Fibroblast of skin of back (primary cell): ENCODE measurements at regions not wholly inside any gene's neighbourhood (a gene's known extent, or its start where the extent isn't known, plus 50 kb on each side); places are given as distances from the start of the nearest gene placed in this dataset.

Source experiments
- DNase-seq: peaks from one replicate; pipeline ENCODE4 v3.0.0-alpha.2; 2013

DNA sequence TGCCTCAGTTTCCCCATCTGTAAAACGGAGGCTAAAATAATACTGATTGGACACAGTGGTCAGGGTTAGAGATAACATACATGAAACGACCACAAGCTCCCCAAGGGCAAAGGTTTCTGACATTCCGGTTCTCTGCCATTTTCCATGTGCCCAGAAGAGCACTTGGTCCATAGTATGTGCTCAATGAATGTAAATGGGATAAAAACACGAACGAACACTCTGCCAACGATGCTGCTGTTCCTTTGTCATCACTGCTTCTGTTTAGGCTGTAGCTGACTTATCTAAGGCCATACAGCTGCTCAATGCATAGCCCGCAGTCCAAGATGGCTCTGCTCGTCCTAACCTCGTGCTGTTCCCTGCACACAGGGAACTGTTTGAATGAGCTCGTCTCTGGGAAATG lies 102.0 kb downstream of the RMI2 start:
- DNase-seq = no peak

DNA sequence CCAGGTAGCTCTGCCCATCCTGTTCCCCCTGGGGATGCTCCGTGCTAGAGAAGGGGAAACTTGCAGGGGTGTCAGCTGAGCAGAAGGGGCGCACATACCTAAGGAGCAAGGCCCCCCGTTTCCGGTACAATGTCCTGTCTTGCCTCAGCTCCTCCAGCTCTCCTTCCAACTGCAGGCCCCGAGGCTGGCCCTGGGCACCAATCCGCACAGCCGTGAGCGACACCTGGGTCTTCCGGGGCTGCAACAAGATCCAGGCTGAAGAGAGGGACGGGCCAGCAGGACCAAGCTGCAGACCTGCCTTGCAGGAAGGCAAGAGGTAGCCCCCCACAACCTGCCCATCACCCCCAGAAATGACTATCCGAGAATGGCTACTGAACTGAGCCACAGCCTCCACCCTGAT lies 102.6 kb downstream of the RMI2 start:
- DNase-seq = no peak

DNA sequence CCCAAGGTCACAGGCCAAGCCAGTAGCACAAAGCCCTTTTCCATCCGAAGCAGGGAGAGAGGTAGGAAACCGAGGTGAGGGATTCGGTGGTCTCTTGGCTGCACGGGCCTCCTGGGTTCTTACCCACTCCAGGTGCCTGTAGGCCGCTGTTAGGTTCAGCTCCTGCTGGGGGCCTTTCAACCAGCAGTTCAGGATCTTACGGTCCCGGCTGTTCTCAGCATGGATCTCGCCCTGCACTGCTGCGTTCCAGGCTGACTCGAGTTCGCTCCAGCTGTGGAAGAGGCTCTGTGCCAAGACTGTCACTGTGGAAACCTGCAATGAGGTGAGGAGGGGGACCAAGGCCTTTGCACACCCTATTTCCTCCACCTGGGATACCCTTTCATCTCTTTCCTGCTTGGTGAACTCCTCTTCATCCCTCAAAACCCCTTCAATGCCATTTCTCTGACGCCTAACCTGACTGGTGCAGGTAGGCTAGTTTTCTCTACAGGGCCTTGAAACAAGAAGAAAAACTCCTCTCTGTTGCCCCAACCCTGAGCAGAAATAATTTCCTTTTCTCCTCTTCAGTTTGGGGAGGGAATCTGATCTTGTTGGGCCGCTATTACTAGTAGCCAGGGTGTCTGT lies 103.6 kb downstream of the RMI2 start:
- DNase-seq = no peak

DNA sequence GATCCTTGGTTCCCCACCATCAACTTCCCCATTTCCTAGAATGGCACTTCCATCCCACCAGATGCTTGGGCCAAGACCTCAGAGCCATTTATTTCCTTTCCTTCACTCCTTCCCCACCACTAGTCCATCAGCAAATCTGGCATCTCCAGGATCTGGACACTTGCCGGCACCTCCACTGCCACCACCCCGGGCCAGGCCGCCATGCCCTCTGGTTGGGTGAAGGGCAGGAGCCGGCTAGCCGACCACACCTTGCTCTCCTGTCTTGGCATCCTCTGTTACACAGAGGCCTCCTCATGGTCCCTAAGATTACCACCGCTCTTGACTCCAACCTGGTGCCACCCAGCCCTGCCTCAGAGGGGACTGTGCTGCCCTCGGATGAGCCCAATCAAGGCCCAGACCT lies 104.5 kb downstream of the RMI2 start:
- no peak for DNase-seq

DNA sequence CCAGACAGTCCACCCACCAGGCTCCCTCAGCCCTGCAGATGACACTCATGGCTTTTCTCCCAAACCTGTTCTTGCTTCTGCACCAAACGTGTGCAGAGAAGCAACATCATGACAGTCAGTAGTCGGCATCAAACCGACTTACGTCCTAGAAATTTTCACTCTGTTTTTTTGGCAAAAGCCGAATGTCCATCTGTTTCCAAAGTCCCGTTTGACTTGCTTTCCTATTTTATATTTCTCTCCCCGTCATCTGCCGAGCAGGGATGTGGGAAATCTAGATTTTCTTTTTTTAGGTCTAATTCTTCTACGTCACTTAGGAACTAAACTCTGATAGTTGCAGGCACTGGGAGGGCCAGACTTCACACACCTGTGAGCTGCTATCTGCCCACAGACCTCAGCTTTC lies 104.9 kb downstream of the RMI2 start:
- DNase-seq = no peak

DNA sequence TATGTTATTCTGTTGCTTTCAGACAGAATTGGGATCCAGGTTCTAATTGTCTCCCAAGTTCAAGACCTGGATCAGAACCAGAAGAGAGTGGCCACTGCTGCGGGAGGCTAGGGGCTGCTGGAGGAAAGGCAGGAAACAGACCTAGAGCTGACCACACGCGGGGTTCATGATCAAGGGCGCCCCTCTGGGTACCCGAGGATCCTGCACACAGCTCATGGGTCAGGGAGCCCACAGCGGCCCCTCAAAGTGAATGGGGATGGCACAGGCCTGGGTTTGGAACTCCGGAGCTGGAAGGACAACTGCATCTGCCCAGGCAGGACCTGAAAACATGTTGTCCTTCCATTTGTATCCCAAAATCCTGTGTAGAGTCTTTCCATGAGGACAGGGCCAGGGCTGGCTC lies 107.0 kb downstream of the RMI2 start:
- DNase-seq = no peak

DNA sequence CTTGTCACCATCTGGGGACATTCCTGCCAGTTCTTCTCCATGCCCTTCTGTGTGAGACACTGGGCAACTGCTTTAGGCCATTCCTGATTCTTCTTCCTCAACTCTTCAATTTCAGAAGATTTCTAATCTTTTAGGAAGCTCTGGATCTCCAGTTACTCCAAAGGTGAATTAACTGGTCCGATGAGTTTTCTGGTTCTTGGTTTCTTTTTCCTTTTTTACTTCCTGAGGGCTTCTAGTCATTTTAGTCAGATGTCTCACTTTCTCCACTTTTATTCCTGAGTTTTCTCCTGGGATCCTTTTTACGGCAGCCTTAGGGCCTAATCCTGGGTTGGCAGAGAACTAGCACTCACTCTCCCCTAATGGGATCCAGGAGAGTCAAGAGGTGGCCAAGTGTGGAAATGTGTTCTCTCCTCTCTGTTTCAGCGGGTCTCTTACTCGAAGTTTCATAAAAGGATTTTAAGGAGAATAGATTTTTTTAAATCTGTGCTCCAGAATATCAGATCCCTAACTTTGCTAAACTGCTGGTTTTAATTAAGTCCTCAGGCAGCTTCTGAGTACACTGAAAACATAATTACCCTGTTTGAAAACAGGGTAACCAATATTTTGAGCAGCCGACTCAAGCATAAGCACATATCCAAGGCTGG lies 107.6 kb downstream of the RMI2 start:
- no peak for DNase-seq

DNA sequence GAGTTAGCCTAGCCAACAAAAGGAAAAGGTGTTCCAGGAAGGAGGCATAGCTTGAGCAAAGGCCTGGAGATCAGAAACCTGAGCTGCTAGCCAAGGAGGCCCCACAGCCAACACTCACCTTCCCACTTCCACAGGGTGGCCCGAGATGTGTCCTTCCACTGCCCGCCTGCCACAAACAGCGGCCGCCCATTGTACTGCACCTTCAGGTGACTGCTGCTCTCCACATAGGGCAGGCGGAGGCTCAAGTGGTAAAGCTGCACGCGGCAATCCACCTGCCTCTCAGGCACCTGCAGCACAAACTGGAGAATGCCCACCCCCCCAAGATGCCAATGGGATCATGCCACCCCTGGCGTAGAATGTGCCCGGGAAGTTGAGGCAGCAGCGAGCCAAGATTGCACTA lies 111.5 kb downstream of the RMI2 start:
- DNase-seq = no peak

DNA sequence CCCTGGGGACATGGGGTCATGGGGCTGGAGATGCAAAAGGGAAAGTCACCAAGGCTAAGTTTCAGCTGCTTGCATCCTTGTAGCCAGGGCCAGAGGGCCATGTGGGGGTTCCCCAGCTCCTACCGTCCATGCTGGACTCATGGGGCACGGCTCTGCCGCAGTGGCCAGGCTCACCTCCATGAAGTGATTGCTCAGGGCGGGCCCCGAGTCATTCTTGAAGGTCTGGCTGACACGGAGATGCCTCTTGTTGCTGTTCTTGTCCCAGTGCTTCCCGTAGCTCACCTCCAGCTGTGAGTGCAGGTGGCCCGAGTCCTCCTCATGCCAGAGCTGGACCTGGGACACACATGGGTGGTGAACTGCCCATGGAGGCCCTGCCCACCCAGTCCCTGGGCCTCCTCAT lies 114.5 kb downstream of the RMI2 start:
- no peak for DNase-seq

DNA sequence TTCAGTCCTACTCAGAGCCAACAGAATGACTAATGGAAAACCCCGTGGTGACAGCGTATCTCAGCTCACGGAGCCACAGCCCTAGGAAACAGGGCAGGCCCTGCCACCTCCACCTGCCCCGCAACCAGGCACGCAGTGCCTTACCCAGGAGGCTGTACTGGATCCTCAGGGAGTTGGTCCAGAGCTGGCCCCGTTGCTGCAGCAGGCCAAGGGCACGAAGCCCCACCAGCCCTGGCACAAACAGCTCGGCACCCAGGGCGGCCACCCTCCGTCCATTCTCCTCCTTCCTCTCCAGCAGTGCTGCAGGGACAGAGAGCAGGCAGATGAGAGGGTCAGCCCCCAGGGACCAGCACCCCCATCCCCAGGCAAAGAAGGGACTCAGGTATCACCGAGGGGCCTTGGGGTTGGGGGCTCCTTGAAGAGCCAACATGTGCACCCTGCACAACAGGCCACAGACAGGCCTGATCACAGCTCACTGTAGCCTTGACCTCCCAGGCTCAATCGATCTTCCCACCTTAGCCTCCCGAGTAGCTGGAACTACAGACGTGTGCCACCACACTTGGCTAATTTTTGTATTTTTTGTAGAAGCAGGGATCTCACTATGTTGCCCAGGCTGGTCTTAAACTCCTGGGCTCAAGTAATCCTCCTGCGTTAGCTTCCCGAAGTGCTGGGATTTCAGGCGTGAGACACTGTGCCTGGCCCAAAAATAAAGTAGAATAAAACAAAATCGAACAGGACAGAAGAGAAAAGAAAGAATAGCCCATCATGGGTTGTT lies 115.7 kb downstream of the RMI2 start:
- no peak for DNase-seq

DNA sequence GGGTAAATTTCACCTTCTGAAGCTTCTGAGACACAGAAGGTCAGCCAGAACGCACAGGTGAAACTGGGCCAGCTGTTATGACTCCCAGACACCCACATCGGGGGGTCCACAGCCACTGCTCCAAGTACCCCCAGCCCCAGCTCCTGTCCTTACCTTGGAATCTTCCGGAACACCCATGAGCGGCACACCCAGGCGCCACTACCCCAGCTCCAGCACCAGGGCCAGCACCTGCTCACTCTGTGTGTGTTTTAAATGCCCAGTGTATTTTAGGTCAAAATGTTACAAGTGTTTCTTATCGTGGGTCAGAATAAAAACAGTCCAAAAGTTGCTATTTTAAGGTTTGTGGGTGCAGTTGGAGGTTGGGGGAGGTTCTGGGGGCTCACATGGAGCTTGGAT lies 116.3 kb downstream of the RMI2 start:
- DNase-seq = no peak

DNA sequence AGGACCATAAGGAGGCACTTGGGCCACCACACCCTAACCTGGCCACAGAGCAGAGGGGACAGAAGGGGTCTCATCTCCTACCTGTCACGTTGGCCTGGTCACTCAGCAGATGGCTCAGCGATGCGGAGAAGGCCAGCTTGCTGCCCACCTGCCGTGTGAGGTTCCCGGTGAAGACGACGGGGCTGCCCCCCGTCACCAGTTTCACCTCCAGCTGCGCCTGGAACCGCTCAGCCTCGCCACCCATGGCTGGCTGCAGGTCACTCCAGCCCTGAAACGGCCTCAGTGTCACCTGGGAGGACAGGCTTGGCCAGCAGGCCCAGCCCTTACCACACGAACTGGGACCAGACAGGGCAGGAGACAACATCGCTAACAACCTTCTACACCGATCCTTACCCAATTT lies 116.8 kb downstream of the RMI2 start:
- DNase-seq = no peak

DNA sequence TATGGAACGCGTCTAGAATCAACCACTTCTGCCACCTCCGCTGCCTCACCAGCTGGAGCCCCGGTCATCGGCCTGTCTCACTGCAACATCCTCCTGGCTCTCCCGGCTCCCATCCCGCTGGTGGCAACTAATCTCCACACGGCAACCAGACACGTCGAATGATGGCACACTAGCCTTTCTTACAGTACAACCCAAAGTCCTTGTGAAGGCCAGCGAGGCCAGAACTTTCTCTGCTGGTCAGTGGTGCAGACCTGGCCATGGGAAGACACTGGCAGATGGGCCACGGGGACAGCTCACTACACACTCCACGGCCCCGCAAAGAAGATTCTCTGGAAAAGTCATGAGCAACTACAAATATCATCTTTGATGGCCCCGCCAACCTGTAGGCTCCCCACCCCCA lies 117.6 kb downstream of the RMI2 start:
- no peak for DNase-seq

DNA sequence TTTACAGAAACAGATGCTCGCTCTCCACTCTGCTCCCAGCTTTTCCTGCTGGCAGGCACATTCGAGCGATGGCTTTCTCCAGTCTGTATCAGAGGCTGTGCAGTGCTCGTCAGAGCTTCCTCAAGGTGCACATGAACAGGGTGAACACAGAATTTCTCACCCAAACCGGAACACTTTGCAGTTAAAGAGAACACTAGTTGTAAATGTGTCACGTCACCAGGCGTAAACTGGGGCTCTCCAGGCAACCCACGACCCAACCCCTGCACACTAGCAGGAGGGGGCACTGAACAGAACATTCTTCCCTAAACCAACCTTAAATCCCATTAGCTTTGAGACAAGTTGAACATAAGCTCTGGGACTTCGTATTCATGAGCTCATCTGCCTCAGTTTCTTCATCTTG lies 119.0 kb downstream of the RMI2 start:
- no peak for DNase-seq

DNA sequence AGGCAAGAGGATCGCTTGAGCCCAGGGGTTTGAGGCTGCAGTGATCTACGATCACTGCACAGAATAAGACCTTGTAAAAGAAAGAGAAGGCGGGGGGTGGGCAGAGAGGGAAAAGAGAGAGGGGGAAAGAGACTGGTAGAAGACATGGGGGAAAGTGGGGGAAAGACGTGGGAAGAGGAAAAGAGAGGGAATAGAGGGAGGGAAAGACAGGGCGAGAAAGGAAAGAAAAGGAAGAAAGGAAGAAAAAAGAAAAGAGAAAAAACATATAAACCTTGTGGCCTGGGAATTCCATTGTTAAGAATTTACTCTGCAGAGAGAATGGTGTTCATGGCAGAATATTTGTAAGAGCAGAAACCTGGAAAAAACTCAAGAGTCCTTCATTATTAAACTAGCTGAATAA lies 120.4 kb downstream of the RMI2 start:
- no peak for DNase-seq

DNA sequence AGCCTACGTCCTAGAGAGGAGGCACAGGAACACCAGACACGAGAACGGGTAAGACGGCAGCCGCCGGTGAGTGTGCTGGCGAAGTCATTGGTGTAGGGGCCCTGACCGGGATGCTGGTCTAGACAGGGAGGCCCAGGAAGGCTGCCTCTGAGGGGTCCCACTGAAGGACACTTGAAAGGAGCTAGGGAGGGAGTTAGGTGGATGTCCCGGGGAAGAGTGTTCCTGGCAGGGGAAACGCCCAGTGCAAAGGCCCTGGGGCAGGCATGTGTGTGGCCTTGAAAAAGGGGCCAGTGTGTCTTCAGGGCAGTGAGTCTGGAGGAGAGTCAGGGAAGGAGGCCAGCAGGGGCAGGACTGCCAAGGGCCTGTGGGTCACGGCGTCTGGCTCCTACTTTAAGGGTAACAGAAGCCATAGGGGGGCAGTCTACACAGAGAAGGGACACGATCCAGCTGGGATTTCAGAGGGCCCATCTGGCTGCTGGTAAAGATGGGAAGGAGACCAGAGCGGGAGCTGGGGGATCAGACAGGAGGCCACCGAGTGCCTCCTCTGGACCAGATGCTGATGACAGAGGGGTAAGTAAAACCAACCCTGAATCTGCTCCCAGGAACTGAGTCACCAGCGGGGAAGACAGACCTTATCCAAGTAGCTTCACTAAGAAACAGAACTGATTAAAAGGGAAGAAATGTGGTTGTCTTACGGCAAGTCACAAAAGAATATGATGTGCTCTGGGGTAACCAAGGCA lies 115.9 kb downstream of the LITAF start:
- no peak for DNase-seq

DNA sequence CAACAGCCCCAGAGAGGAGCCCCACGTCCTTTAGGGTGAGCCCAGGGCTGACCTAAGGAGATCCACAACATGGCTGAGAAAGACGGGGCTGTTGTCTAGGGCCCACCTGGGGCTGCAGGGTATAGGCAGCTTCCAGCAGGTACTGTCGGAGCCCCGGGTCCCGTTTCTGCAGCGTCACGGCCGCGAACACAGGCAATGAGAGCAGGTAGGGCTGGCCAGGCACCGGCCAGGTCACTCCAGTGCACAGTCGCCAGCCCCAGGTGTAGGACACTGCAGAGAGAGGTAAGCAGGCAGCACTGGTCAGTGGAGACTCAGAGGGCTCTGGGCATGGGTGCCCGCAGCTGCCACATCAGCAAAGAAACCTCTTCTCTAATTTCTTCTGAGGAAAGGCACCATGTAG lies 115.2 kb downstream of the LITAF start:
- DNase-seq = no peak

DNA sequence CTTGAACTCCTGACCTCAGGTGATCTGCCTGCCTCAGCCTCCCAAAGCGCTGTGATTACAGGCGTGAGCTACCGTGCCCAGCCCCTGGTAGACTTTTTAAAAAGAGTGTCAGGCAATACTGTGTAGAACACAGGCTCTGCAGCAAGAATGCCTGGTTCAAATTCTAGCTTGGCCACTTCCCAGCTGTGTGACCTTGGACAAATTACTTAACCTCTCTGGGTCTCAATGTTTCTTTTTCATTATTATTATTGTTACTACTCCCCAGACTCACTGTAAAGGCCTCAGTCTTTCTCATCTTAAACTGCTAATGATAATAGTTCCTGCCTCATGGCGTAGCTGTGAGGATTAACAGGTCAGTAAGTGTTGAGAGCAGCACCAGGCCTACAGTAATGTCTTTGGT lies 114.3 kb downstream of the LITAF start:
- DNase-seq = no peak

DNA sequence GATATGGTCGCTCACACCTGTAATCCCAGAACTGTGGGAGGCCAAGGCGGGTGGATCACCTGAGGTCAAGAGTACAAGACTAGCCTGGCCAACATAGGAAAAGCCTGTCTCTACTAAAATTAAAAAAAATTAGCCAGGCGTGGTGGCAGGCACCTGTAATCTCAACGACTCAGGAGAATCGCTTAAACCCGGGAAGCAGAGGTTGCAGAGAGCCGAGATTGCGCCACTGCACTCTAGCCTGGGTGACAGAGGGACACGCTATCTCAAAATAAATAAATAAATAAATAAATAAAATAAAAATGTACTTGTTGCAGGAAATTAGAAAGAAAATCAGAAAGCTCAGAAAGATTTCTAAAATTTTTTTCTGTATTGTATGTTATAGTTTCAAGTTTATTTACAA lies 113.9 kb downstream of the LITAF start:
- DNase-seq = no peak

DNA sequence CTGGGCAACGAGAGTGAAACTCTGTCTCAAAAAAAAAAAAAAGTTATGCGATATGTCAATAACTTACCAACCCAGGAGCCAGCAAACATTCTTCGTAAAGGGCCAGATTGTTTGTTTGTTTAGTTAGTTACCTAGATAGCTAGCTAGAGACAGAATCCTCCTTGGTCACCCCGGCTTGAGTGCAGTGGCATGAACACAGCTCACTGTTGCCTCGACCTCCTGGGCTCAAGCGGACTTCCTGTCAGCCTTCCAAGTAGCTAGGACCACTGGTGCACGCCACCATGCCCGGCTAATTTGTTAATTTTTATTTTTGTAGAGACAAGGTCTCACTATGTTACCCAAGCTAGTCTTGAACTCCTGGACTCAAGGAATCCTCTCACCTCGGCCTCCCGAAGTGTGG lies 113.0 kb downstream of the LITAF start:
- no peak for DNase-seq

DNA sequence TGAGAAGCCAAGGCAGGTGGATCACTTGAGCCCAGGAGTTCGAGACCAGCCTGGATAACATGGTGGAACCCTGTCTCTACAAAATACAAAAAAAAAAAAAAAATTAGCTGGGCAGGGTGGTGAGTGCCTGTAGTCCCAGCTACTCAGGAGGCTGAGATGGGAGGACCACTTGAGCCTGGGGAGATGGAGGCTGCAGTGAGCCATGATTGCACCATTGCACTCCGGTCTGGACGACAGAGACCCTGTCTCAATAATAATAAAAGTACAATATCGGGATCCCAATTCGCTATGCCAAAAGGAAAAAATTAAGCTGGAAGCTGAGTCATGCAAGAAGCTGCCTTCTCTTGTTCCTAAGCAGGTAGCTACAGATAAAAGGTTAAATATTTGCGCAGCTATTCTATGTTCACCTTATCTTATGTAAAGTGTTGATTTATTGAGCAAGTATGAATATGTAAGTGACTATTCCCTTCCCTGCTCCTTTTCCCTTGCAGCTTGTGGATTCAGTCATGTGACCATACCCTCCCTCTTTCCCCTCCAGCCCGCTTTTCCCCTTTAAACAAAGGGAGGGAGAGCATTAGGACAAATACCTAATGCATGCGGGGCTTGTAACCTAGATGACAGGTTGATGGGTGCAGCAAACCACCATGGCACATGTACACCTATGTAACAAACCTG lies 112.0 kb downstream of the LITAF start:
- DNase-seq = no peak

DNA sequence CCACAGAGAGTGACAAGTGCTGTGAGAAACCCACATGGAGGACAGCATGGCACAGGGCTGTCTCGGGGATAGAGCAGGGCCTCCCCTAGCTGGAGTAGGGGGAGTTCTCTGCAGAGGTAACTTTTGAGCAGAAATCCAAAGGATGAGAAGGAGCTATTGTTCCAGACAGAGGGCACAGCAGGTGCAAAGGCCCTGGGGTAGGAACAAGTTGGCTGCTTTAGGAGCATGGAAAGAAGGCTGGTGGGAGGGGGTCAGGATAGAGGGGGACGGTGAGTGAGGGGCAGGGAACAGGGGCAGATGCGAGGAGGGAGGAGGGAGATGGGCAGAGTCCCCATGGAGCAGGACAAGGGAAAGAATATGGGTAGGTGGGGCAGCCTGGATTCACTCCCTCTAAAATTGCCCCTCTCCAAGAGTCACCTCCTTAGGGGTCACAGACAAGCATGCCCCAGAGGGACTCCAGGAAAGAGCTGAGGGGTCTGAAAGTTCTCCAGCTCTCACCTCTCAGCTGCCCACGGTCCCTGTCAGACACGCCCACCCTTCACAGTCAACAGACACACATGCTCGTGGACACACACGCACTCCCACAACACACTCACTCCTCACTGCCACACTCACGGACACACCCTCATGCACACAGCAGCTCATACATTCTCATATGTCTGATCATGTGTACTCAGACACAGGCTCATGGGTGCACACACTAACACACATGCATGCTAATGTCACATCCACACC lies 110.7 kb downstream of the LITAF start:
- DNase-seq = no peak
